ENCODE measurements at regions not wholly inside any gene's neighbourhood (a gene's known extent, or its start where the extent isn't known, plus 50 kb on each side); places are given as distances from the start of the nearest gene placed in this dataset.

GRCh38 chr5:172553167-172553566 is 87.9 kb upstream of the NEURL1B start:
- H3K27me3 ChIP-seq (ENCODE audit: insufficient read depth), result no peaks in the 10 kb centered on the region
- no peak overlapping the region for H3K27ac ChIP-seq (ENCODE audit: low read depth)
- Mint-ChIP-seq H3K27ac (no peak overlapping the region), H3K9me3 (no peaks in the 10 kb centered on the region), H3K4me1 (peaks cover 9% of the 10 kb centered on the region), H3K27me3 (ENCODE audit: insufficient read depth, low read depth, poor library complexity) (peaks cover 3% of the 10 kb centered on the region), H3K36me3 (ENCODE audit: low read depth) (no peaks in the 10 kb centered on the region), H3K4me3 (no peak overlapping the region)
- no peaks in the 10 kb centered on the region for H3K4me1 ChIP-seq (ENCODE audit: insufficient read depth)
- no peak overlapping the region for H3K4me3 ChIP-seq
- no peak overlapping the region for H2AFZ ChIP-seq
- DNase-seq (ENCODE audit: low spot score) (no peak), ATAC-seq (no peak)
- no peaks in the 10 kb centered on the region for H4K20me1 ChIP-seq (replicated peaks; ENCODE audit: insufficient read depth)
- H3K4me2 ChIP-seq, result no peak overlapping the region
- no peaks in the 10 kb centered on the region for H3K9me2 ChIP-seq (ENCODE audit: insufficient read depth)
- no peaks in the 10 kb centered on the region for H3K36me3 ChIP-seq (ENCODE audit: insufficient read depth)
- no peaks in the 10 kb centered on the region for H3F3A ChIP-seq (replicated peaks; ENCODE audit: low read depth)
- H3K79me2 ChIP-seq (replicated peaks; ENCODE audit: insufficient read depth), result no peaks in the 10 kb centered on the region
- TF ChIP-seq ZNF114 (CRISPR knock-in tag; IDR thresholded peaks at IDR 0.05) (no peak), CTCF (conservative IDR thresholded peaks at IDR 0.05; ENCODE audit: low read depth in 2 of 2) (no peak), CREB1 (CRISPR knock-in tag; IDR thresholded peaks at IDR 0.05; ENCODE audit: low read depth) (no peak), POLR2AphosphoS5 (IDR thresholded peaks at IDR 0.05; ENCODE audit: low read depth) (no peak), JUNB (IDR thresholded peaks at IDR 0.05; ENCODE audit: unreplicated experiment) (no peak), EZH2 (IDR thresholded peaks at IDR 0.05; ENCODE audit: low read depth, unreplicated experiment) (no peak), ZNF462 (CRISPR knock-in tag; IDR thresholded peaks at IDR 0.05) (no peak), NANOG (IDR thresholded peaks at IDR 0.05; ENCODE audit: borderline replicate concordance) (no peak), ZNF331 (CRISPR knock-in tag; IDR thresholded peaks at IDR 0.05; ENCODE audit: low read depth) (no peak), STAT1 (IDR thresholded peaks at IDR 0.05; ENCODE audit: unreplicated experiment) (no peak), EZH2phosphoT487 (IDR thresholded peaks at IDR 0.05; ENCODE audit: unreplicated experiment) (no peak)
- TF ChIP-seq, protein P1, sequence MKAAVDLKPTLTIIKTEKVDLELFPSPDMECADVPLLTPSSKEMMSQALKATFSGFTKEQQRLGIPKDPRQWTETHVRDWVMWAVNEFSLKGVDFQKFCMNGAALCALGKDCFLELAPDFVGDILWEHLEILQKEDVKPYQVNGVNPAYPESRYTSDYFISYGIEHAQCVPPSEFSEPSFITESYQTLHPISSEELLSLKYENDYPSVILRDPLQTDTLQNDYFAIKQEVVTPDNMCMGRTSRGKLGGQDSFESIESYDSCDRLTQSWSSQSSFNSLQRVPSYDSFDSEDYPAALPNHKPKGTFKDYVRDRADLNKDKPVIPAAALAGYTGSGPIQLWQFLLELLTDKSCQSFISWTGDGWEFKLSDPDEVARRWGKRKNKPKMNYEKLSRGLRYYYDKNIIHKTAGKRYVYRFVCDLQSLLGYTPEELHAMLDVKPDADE (IDR thresholded peaks at IDR 0.05), result no peak
- TF ChIP-seq, protein P2, sequence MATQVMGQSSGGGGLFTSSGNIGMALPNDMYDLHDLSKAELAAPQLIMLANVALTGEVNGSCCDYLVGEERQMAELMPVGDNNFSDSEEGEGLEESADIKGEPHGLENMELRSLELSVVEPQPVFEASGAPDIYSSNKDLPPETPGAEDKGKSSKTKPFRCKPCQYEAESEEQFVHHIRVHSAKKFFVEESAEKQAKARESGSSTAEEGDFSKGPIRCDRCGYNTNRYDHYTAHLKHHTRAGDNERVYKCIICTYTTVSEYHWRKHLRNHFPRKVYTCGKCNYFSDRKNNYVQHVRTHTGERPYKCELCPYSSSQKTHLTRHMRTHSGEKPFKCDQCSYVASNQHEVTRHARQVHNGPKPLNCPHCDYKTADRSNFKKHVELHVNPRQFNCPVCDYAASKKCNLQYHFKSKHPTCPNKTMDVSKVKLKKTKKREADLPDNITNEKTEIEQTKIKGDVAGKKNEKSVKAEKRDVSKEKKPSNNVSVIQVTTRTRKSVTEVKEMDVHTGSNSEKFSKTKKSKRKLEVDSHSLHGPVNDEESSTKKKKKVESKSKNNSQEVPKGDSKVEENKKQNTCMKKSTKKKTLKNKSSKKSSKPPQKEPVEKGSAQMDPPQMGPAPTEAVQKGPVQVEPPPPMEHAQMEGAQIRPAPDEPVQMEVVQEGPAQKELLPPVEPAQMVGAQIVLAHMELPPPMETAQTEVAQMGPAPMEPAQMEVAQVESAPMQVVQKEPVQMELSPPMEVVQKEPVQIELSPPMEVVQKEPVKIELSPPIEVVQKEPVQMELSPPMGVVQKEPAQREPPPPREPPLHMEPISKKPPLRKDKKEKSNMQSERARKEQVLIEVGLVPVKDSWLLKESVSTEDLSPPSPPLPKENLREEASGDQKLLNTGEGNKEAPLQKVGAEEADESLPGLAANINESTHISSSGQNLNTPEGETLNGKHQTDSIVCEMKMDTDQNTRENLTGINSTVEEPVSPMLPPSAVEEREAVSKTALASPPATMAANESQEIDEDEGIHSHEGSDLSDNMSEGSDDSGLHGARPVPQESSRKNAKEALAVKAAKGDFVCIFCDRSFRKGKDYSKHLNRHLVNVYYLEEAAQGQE (IDR thresholded peaks at IDR 0.05; ENCODE audit: unreplicated experiment), result no peak
